Panc1 (cell line): ENCODE measurements at regions not wholly inside any gene's neighbourhood (a gene's known extent, or its start where the extent isn't known, plus 50 kb on each side); places are given as distances from the start of the nearest gene placed in this dataset.
"Not testable (repeated sequence)": the region's sequence is repeated elsewhere in the genome, so short reads cannot be mapped to it uniquely, and the experiment has no call there.

Experiments
- ATAC-seq: fragments of 200-7000 bp; cut with Tn5 transposase; 2 replicates; pipeline ENCODE4 v1.9.1; 2020; ENCODE audit warnings: mild to moderate bottlenecking, moderate library complexity
- BruUV-seq: library from RNA; stranded (reverse); fragments of 400-500 nt; replicated peaks from 2 replicates; lab custom pipeline; 2021; lab: Mats Ljungman, UMichigan
- CTCF ChIA-PET: fragments of 300-600 bp; sonication (Branson Sonifier 250); formaldehyde crosslinking; loops from one replicate; lab custom pipeline; 2022; ENCODE audit warnings: antibody characterized with exemption; lab: Charles Lee
- POLR2A ChIA-PET: fragments of 300-600 bp; sonication (Branson Sonifier 250); formaldehyde crosslinking; loops from one replicate; lab custom pipeline; 2022; ENCODE audit warnings: antibody characterized with exemption; lab: Charles Lee
- DNase-seq: peaks from one replicate; pipeline ENCODE4 v3.0.0-alpha.2; 2010; ENCODE audit warnings: low read depth, low spot score
- H3K27ac ChIP-seq: 2 replicates; pipeline ENCODE4 v1.5.1; 2011; ENCODE audit warnings: mild to moderate bottlenecking, low read length, inconsistent platforms
- H3K27me3 ChIP-seq: fragments of 200-500 bp; sonication (Bioruptor generic); 2 replicates; pipeline ENCODE4 v1.6.0; 2014; ENCODE audit warnings: low read length, inconsistent platforms; ENCODE audit not compliant: control insufficient read depth, insufficient read depth
- H3K36me3 ChIP-seq: fragments of 200-500 bp; sonication (Bioruptor generic); 2 replicates; pipeline ENCODE4 v1.5.1; 2014; ENCODE audit warnings: inconsistent platforms, mild to moderate bottlenecking, low read length, moderate library complexity; ENCODE audit not compliant: control insufficient read depth, insufficient read depth
- H3K4me1 ChIP-seq: 2 replicates; pipeline ENCODE4 v1.5.1; 2011; ENCODE audit warnings: inconsistent platforms, mild to moderate bottlenecking, low read length, moderate library complexity; ENCODE audit not compliant: control insufficient read depth, insufficient read depth
- H3K4me3 ChIP-seq, 2 experiments: 2 replicates each; pipeline ENCODE4 v1.5.1; 2011 to 2012; ENCODE audit warnings: low read depth in 2 of 2, low read length in 2 of 2, mild to moderate bottlenecking in 2 of 2, inconsistent platforms in 1 of 2, moderate library complexity in 1 of 2
- H3K9me3 ChIP-seq: fragments of 200-500 bp; sonication (Bioruptor generic); 2 replicates; pipeline ENCODE4 v1.5.1; 2014; ENCODE audit warnings: low read depth, mild to moderate bottlenecking, inconsistent platforms, low read length, moderate library complexity; ENCODE audit not compliant: control insufficient read depth, insufficient read depth
- CTCF ChIP-seq: fragments of 450-650 bp; IDR thresholded peaks from 2 replicates; pipeline ENCODE4 v1.5.1; 2017; ENCODE audit warnings: mild to moderate bottlenecking
- POLR2AphosphoS5 ChIP-seq: IDR thresholded peaks from 2 replicates; pipeline ENCODE4 v1.6.1; 2012; ENCODE audit warnings: mild to moderate bottlenecking, low read depth, low read length, moderate library complexity
- REST ChIP-seq, 2 experiments: IDR thresholded peaks; 2 replicates each; pipeline ENCODE4 v1.6.1; 2011 to 2012; ENCODE audit warnings: low read depth in 2 of 2, control low read depth in 1 of 2, low read length in 1 of 2, mild to moderate bottlenecking in 1 of 2, moderate library complexity in 1 of 2; ENCODE audit not compliant: insufficient read depth in 1 of 2
- SIN3A ChIP-seq: IDR thresholded peaks from 2 replicates; pipeline ENCODE4 v1.6.1; 2012; ENCODE audit warnings: low read depth, mild to moderate bottlenecking, low read length, moderate library complexity, borderline replicate concordance; ENCODE audit not compliant: insufficient read depth
- TCF7L2 ChIP-seq: IDR thresholded peaks from 2 replicates; pipeline ENCODE4 v1.6.1; 2011; ENCODE audit warnings: mild to moderate bottlenecking, low read depth, low read length, inconsistent platforms
- in situ Hi-C: cut with HindIII; loops from 2 replicates; pipeline ENCODE4 v1.10.0; 2016; ENCODE audit warnings: low sequenced_read_pairs, low pct_unique_long_range_greater_than_20kb
- intact Hi-C: fragments of 100-400 bp; cut with micrococcal nuclease; formaldehyde crosslinking; loops from one replicate; pipeline ENCODE4 v1.10.0; 2022; ENCODE audit not compliant: unreplicated experiment

GRCh38 chrX:825991-826390, 195.4 kb downstream of the SHOX start:
- no peak overlapping the region for H3K4me3 ChIP-seq
- DNase-seq (no peak), ATAC-seq (no peak)
- intact Hi-C loops (no loop called here), in situ Hi-C loops (no loop called here)
- no peak overlapping the region for H3K27ac ChIP-seq
- H3K27me3 ChIP-seq, result no peaks in the 10 kb centered on the region
- ChIA-PET POLR2A (no interaction called here), CTCF (no interaction called here)
- no peaks in the 10 kb centered on the region for H3K9me3 ChIP-seq
- BruUV-seq, result no TSS peak
- TF ChIP-seq SIN3A, result no peak
- TF ChIP-seq TCF7L2, result no peak
- TF ChIP-seq POLR2AphosphoS5, result no peak
- no peak for TF ChIP-seq REST (IDR thresholded peaks at IDR 0.05; ENCODE audit: insufficient read depth in 1 of 2, low read depth in 2 of 2, low read length in 1 of 2)
- TF ChIP-seq CTCF, result no peak
- no peaks in the 10 kb centered on the region for H3K36me3 ChIP-seq
- H3K4me1 ChIP-seq, result no peaks in the 10 kb centered on the region

- H3K27ac ChIP-seq, in situ Hi-C loops, H3K36me3 ChIP-seq, H3K9me3 ChIP-seq, H3K4me3 ChIP-seq, CTCF ChIA-PET, ATAC-seq, H3K4me1 ChIP-seq, POLR2A ChIA-PET, intact Hi-C loops, BruUV-seq, DNase-seq, H3K27me3 ChIP-seq: not testable (repeated sequence)
Observed at GRCh38 chrX:823073-823472, 192.5 kb downstream of the SHOX start.

- Histone ChIP-seq H3K27ac (no peak overlapping the region), H3K36me3 (no peaks in the 10 kb centered on the region), H3K27me3 (no peaks in the 10 kb centered on the region), H3K9me3 (no peaks in the 10 kb centered on the region), H3K4me3 (no peak overlapping the region), H3K4me1 (no peaks in the 10 kb centered on the region)
- TF ChIP-seq TCF7L2 (no peak), POLR2AphosphoS5 (no peak)
- in situ Hi-C loops, result no loop called here
- POLR2A ChIA-PET, result no interaction called here
- CTCF ChIA-PET, result no interaction called here
- DNase-seq, result no peak
- no peak for ATAC-seq
- BruUV-seq, result no TSS peak
- intact Hi-C loops, result no loop called here
Observed at GRCh38 chrX:821327-822107, 190.9 kb downstream of the SHOX start.
